ENCODE measurements at regions not wholly inside any gene's neighbourhood (a gene's known extent, or its start where the extent isn't known, plus 50 kb on each side); places are given as distances from the start of the nearest gene placed in this dataset.

DNA sequence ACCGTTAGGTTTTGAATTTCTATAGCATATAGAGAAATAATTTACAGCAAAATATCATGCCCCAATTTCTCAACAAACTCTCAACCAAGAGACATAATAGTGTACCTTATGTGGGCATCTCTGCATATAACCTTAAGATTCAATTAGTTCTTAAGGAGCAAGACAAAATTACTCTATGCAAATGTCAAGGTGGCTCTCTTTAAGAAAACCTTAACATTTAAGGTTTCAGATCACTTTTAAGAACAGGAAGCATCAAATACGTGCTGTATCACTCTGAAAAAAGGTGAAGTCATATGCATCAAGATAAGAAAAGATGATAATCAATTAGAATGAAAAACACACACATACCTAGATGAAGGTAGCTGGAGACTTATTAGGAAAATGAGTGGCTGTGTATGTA, 728.0 kb downstream of the FLRT2 start:
- no peak for TF ChIP-seq POLR2A (IDR thresholded peaks at IDR 0.05)
- TF ChIP-seq, protein P1, sequence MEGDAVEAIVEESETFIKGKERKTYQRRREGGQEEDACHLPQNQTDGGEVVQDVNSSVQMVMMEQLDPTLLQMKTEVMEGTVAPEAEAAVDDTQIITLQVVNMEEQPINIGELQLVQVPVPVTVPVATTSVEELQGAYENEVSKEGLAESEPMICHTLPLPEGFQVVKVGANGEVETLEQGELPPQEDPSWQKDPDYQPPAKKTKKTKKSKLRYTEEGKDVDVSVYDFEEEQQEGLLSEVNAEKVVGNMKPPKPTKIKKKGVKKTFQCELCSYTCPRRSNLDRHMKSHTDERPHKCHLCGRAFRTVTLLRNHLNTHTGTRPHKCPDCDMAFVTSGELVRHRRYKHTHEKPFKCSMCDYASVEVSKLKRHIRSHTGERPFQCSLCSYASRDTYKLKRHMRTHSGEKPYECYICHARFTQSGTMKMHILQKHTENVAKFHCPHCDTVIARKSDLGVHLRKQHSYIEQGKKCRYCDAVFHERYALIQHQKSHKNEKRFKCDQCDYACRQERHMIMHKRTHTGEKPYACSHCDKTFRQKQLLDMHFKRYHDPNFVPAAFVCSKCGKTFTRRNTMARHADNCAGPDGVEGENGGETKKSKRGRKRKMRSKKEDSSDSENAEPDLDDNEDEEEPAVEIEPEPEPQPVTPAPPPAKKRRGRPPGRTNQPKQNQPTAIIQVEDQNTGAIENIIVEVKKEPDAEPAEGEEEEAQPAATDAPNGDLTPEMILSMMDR (IDR thresholded peaks at IDR 0.05), result no peak
